ENCODE measurements at regions not wholly inside any gene's neighbourhood (a gene's known extent, or its start where the extent isn't known, plus 50 kb on each side); places are given as distances from the start of the nearest gene placed in this dataset.

- TF ChIP-seq CTCF (IDR thresholded peaks at IDR 0.05 in 8 of 11, conservative IDR thresholded peaks at IDR 0.05 in 3 of 11) = no peak
- no peak for TF ChIP-seq POLR2A (IDR thresholded peaks at IDR 0.05)
- TF ChIP-seq POLR2AphosphoS5 (IDR thresholded peaks at IDR 0.05) = no peak
Observed at GRCh38 chr3:96538186-96538585, 276.2 kb upstream of the EPHA6 start.

All from spleen (tissue), 7 donors.